ENCODE measurements at regions not wholly inside any gene's neighbourhood (a gene's known extent, or its start where the extent isn't known, plus 50 kb on each side); places are given as distances from the start of the nearest gene placed in this dataset.

DNA sequence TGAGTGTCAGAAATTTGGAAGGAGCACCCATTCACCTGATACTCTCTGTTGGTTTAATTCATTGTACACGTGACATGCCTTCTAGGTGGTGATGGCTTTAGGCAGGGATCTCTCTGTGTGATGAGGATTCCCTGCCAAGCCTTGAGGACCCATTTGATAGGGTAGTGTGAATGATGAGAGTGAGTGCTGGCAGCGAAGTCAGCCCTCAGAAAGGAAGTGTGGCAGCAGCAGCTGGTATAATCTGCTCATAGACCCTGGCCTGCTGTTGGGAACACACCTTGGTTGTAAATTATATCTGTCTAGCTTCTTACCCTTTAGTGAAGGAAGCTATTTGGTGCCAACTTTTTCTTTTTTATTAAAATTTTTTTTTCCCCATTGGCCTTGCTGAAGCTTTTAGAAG lies 164.5 kb downstream of the HAUS1 start:
- no peak for DNase-seq

DNA sequence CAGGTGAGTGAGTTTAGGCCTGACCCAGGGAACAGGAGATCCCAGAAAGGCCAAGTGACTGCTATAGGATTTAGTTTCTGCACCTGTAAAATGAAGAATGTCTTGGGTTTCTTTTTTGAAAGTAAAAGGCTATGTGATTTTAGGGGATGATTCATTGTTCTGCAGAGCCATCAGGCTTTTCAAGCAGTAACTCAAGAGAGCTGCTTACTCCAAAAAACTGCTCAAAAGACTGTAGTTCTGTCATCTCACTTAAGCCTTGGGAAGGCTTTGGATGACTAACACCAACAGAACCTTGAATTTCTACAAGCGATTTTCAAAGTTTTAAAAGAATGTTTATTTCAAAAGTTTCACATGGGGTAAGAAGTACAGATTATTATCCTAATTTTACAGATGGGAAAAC lies 165.1 kb downstream of the HAUS1 start:
- no peak for DNase-seq

DNA sequence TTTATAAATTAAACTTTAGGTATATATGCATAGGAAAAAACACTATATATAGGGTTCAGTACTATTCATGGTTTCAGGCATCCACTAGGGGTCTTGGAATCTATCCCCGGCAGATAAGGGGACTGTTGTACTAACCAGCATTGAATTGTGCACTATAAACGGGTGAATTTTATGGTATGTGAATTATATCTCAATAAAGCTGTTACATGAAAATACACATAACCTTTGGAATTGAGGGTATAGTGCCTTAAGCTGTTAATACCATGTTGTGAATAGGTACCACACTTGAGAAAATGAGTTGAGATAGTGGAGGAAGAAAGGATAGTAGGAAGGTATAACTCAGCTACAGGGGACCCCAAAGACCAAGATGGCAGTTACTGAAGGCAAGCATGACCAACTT lies 167.3 kb downstream of the HAUS1 start:
- DNase-seq: no peak

DNA sequence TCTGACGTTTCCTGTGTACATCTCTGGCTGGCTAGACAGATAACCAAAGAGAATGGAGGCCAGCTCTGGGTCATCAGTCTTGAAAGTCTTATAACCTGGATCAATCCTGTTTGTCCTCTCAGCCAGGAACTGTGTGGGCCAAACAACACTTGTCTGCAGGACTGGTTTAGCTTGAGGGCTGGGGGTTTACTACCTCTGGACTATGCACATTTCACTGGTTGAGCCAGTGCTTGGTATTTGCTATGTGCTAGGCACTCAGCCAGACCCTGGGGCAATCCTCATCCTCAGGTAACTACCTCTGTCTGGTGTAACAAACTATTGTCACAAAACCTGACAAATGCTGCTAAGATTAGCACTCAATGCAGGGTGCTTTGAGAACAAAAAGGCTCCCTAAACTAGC lies 169.7 kb downstream of the HAUS1 start:
- DNase-seq: no peak

DNA sequence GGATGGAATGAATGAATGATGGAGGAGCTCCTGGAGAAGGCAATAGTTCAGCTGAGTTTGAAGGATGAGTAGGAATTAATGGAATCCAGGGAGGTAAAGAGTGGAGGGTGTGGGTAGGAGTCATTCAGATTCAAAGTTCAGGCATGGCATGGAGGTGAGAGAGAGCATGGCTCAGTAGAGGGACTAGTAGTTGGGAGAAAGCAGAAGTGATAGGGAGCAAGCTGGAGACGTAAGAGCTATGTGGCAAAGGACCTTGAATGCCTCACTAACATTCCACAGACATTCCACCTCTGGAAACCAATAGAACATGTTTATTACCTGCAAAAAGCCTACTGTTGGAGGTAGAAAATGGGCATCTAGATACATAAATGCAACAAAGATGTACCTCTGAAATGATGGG lies 170.1 kb downstream of the HAUS1 start:
- no peak for DNase-seq

DNA sequence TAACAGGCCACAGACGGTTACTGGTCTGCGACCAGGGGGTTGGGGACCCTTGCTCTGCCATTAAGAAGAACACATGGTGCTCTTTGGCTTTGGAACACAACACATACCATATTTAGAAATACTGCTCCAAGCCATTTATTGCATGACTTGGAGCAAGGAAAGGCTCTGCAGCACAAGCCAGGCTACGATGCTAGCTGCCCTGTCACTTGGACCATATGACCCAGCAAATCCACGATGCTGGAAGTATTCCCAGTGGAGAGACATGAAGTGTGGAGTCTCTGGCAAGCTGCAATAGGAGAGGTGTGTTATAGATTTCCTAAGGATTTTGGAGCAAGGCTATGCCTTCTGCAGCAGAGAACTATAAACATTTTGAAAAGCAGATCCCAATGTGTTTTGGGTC lies 171.2 kb downstream of the HAUS1 start:
- DNase-seq: no peak

DNA sequence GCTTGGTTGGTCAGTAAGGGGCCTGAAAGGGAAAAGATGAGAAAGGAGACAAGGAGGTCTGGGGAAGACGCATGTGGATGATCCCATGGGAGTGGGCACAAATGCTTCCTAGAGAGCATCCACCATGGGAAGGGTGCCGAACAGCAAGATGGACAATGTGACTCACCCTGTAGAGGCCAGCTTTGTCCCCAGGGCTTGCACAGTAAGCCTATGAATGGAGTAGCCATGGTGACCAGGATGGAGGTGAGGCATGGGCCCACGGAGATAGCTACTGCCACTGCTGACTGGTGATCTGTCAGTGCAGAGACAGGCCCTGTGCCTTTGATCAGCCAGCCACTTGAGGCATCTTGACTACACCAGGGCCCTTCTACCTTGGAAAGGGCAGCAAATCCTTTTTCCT lies 172.6 kb downstream of the HAUS1 start:
- DNase-seq: no peak

DNA sequence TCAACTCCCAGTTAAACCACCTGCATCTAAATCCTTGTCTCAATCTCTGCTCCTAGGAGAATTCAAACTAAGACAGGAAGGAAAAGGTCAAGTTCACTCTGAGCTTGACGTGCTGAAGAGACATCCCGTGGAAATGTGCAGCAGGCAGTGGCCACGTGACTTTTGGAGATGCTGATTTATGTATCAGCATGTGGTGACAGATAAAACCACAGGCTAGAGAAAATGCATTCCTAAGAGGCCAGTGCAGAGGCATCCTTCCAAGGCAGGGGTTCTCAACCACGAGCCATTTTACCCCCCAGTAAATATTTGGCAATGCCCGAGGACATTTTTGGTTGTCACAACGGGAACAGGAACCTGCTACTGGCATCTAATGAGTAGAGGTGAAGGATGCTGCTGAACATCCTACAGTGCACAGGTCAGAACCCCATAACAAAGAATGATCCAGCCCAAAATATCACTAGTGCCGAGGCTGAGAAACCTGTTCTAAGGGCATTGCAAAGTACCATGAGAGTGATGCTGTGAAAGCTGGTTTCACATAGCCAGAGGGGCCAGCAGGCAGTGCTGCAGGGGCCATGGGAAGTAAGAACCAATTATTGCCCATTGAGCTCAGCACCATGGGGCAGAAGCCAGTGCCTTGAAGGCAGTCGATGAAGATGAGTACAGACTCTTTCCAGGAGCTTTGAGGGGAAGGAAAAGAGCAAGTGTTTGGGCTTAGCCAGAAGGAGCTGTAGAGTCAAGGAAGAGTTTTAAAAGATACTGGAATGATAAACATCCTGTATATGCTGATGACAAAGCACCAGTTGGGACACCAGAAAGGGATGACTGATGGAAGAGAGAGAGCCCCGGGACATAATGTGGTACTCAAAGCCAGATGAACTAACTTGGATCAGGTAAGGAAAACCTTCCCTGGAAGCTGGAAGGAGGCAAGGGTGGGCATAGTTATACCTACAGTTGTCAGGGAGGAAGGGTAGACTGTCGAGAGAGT lies 174.6 kb downstream of the HAUS1 start:
- DNase-seq: peak; percentile 87

DNA sequence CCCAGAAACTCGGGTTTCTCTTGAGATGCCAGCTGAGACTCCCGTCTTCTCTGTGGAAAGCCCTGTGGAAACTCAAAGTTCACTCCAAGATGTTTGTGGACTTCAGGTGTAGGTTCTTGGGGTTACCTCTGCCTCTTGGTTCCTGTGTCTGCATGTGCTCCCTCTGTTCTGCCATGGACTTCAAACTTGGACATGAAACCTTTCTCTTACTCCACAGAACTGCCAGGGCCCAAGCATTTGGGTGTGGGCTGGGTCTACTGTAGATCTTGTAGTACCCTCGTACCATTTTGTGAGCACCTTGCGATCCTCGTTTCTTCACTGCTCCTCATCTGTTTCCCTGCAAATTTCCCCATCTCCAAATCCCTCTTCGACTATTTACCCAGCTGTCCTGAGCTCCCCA lies 175.5 kb downstream of the HAUS1 start:
- no peak for DNase-seq

DNA sequence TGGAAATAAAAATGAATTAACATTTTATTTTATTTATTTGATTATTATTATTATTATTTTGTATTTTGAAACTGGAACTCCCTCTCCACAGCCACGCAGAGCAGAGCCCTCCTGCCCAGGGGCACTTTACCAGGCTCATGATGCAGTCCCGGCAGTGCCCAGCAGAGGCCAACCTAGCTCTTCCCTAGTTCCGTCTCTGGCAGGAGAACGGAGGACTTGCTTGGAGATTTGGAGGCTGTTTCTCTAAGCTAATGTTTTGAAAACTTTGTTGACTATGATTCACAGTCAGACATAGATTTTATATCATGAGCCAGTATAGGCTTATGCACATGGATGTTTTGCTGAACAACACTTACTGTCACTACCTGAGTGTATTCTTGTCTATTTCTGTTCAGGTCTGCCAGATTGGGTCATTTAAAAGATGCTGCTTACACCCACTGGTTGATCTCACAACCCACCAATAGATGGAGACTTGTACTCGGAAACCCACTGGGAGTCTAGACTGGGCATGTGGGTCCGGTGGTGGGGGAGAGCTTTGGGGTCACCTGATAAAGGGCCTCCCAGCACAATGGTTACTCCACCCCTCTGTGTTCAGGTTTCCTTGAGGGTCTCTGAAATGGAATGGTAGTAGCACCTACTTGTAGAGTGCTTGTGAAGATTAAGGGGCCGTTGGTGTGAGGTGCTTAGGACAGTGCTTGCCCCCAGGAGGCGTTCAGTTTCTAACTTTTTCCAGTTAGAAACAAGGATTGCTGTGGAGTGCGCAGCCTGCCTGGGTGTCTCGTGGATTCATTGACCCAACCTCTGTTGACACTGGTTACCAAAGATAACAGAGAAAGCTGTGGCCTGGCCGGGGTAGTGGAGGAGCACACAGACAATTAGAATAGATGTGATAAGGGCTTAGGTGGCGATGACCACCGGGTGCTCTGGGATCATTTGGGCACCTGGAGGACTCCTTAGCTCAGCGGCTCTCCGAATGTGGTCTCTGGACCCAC lies 177.3 kb downstream of the HAUS1 start:
- DNase-seq: peak; percentile 74

DNA sequence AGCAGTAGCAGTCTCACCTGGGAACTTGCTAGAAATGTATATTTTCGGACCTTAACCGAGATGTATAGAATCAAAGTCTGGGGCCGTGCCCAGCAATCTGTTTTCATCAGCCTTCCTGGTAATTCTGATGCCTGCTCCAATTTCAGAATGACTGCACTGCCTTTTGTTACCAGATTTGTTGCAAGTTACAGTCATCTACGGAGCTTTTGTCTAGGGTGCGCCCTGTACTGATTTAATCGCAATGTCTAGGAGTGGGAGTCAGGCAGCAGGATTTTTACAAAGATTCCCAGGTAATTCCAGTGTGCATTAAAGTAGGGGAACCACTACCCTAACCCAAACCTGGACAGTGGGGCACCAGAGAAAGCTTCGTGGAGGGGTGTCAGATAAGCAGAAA lies 178.0 kb downstream of the HAUS1 start:
- no peak for DNase-seq

DNA sequence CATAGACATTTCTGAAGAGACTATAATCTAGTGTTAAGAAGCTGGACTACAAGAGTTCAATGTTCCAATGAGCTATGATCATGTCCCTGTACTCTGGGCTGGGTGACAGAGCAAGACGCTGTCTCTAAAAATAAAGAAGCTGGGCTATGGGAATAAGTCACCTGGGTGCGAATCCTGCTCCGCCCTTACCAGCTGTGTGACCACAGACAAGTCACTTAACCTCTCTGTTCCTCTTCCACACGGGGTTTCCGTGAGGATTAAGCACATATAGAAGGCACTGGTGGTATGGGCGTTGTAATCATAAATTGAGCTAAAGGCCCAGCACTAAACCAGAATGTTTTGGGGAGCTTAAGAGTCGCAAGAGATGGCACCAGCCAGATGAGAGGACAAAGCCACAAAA lies 178.5 kb downstream of the HAUS1 start:
- no peak for DNase-seq

DNA sequence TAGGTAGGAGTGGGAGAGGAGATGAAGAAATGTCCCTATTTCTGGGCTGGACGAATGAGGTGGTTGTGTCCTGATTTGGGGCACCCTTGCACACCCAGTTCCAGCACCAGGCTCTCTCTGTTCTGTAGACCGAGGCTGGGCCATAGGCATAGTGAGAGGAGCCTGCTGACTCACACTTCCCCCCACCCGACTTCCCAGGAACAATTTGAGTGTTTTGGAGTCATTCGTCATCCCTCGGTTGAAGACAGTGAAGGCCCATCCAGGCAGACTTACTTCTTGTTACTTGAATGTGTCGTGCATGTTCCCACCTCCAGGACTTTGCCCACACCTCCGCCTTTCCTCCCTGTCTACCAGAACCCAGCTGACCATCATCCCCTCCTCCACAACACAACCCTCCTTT lies 179.1 kb downstream of the HAUS1 start:
- DNase-seq: peak; percentile 60

DNA sequence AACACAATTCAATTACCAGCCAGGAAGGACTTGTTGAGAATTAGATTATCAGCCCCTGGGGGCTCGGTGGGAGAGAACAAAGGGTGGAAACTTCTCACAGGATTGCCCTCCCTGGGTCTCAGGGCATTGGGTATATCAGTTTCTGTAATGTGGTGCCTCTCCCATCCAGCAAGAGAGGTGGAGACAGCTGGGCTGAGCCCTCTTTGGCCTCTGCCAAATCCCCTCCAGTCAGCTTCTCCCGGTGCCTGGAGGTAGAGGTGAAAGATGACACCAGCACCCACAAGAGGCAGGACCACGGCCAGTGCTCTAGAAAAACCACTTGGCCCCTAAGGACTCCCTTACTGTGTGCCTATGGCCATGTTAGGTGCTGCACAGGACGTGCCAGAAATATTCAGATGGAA lies 179.7 kb downstream of the HAUS1 start:
- no peak for DNase-seq

DNA sequence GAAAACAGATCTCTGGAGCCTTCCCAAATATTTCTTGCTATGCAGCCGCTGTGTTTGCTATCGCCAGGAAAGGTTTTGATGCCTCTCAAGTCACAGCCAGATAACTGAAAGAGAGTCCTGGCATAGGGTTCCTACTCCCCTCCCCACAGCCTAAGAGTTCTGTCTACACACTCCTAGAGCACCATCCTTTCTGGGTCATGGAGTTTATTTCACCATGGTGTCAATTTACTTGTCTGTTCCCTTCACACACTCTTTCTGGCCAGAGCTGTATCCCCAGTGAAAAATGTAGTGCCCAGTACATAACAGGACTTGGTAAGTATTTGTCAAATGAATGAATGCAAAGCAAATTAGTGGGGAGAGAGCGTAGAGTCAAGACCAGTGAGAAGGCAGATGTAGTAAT lies 185.3 kb downstream of the HAUS1 start:
- DNase-seq: no peak

DNA sequence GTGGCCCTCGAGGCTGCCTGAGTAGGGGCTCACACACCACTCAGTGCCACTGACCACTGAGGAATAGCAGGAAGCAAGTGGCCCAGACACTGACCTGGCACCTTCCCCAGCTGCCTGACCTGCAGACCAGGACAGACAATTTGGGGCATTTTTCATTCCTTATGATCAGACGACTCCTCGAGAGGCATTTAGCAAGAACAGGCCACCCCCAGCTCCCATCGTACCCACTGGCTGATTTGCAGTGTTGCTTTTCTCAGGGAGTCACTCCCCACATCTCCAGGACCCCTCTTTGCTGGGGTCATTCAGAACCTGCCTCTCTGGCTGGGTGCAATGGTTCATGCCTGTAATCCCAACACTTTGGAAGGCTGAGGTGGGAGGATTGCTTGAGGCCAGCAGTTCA lies 185.7 kb downstream of the HAUS1 start:
- no peak for DNase-seq

DNA sequence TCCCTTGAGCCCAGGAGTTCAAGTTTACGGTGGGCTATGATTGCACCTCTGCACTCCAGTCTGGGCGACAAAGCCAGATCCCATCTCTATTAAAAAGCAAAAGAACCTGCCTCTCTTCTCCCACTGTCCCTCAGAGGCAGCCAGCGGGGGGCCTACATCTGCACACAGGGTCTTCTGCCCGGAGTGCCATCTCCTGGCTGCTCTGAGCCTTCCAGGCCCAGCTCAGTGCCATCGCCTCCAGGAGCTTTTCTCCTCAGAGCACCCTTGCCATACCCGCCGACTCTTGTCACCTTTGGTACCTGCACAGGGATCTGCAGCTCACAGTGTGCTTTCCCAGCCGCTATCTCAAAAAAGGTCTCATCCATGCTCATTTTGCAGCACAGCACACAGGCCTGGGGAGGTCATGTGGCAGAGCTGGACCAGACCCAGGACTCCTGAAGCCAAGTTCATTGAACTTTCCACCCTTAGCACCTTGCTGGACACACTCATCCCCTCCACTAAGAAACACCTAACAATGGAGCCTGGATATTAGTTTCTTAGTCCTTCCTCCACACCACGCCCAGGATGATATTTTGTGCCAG lies 186.3 kb downstream of the HAUS1 start:
- no peak for DNase-seq

DNA sequence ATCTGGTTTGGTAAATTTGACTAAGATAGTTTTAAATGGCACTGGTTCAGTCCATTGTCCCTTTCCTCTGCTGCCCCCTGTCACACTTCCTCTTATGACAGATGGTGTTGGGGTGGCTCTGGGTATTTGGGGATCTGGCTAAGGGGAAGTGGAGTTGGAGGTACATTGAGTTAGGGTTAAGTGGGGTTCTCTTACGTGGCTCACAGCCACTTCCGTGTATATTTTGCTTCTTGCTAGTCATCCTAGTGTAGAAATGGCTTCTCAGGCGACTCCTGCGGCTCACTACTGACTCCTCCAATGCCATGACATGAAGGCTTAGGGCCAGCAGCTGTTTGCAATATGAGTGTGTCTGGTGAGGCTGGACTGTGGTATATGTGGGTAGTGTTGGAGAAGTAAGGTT lies 187.0 kb downstream of the HAUS1 start:
- DNase-seq: no peak

DNA sequence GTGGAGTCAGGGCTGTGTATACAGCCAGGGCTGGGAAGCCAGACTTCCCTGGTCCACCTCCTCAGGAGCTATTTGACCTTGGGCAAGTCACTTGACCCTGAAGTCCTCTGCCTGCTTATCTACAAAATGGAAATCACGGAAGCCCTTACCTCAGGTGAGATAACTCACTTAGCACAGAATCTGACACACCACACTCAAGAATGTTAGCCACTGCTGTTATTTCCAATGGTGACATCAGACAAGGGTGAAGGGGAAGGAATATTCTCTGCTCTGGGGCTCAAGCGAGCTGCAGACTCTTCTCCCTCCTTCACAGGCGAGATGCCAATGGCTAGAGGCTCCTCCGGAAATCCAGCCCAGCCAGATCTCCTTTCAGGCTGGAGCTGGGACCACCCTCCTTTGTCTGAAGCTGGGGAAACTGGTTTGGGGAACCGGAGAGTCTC lies 189.6 kb downstream of the HAUS1 start:
- peak; percentile 25 for DNase-seq

DNA sequence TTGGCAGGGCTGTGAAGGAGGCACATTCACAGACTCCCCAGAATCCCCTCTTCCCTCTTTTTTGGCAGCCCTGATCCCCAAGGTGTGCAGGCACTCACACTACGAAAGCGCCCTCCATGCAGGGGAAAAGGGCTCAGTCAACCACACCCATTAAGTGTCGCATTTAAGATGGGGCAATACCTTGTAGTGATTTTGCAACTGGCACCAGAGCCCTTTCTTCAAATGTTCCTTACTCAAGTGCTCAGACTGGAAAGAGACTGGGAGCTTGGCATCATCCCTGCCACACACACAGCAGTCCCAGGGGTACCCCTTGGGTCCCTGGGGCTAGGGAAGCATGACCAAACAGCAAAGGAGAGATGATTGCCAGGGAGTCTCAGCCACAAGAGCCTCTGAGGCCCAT lies 190.1 kb downstream of the HAUS1 start:
- DNase-seq: no peak

DNA sequence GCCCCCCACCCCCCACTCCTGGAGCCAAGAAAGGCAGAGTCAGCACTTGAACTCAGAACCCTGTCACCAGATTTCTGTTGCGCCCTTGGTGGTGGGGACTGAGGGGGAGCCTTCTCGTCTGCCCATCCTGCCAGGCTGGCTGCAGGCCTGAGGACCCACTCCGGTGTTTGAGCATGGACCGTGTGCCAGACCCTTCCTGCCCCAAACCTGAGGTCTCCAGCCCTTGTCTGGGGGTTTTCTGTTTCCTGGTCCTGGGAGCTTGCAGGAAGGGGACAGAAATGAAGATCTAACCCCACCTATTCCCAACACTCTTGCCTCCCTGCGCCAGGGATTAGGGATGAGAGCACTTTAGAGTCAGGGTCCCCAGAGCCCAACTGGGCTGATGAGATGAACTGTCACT lies 190.6 kb downstream of the HAUS1 start:
- no peak for DNase-seq

DNA sequence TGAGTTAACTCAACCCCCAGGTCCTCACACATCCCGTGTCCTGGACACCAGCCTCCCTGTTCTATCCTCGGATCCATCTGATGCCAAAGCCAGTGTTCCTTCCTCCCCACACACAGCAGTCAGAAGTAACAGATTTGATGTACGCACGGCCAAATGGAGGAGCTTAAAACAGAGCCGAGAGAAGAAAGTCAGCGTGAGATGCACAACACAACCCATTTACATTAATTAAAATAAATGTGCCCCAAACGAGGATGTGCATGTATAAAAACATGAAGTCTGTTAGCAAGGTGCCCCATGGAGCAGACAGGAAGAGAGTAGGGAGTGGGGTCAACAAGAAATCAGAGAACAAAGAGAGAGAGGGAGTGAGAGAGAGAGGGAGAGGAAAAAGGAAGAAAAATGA lies 191.2 kb downstream of the HAUS1 start:
- no peak for DNase-seq

DNA sequence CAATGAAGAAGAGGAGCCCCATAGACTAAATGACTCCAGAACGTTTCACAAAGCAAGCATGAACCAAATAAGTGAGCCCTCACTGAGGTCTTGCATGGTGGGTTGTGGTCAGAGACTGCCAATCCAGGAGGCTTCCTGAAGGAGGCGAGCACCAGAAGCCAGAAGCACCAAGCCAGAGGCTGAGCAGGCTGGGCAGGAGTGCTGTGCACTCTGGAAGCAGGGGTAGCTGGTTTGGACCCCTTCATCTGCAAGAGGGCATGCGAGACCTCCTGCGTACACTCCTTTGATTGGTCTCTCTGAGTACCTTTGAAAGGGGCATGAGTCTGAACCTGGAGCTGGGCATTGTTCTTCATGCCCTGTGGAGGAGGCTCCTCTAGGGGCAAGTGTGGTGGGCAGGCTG lies 192.5 kb downstream of the HAUS1 start:
- DNase-seq: no peak

All from fibroblast of skin of right biceps (primary cell).